Astrocyte (in vitro differentiated cells and primary cell): ENCODE measurements at regions not wholly inside any gene's neighbourhood (a gene's known extent, or its start where the extent isn't known, plus 50 kb on each side); places are given as distances from the start of the nearest gene placed in this dataset.

ENCODE experiments used
- DNase-seq: peaks from one replicate; pipeline ENCODE4 v3.0.0-alpha.2; 2010; ENCODE audit warnings: low read depth
- FAIRE-seq: peaks from 2 replicates; lab custom pipeline; 2011; peaks lifted over from hg19 to GRCh38; lab: Jason Lieb, UNC
- H2AFZ ChIP-seq: 2 replicates; pipeline ENCODE4 v1.6.0; 2012; ENCODE audit warnings: low read depth, low read length, inconsistent platforms
- H3K27ac ChIP-seq: 2 replicates; pipeline ENCODE4 v1.5.1; 2011; ENCODE audit warnings: low read depth, low read length, inconsistent platforms
- H3K27me3 ChIP-seq: 2 replicates; pipeline ENCODE4 v1.6.0; 2011; ENCODE audit warnings: low read length, inconsistent platforms; ENCODE audit not compliant: insufficient read depth
- H3K36me3 ChIP-seq: 2 replicates; pipeline ENCODE4 v1.5.1; 2011; ENCODE audit warnings: low read length, inconsistent platforms; ENCODE audit not compliant: insufficient read depth
- H3K4me1 ChIP-seq: 2 replicates; pipeline ENCODE4 v1.5.1; 2011; ENCODE audit warnings: low read length, inconsistent platforms; ENCODE audit not compliant: insufficient read depth
- H3K4me2 ChIP-seq: 2 replicates; pipeline ENCODE4 v1.6.0; 2012; ENCODE audit warnings: low read length, inconsistent platforms
- H3K4me3 ChIP-seq: 2 replicates; pipeline ENCODE4 v1.5.1; 2011; ENCODE audit warnings: low read depth, mild to moderate bottlenecking, low read length, inconsistent platforms; ENCODE audit not compliant: insufficient read depth
- H3K79me2 ChIP-seq: 2 replicates; pipeline ENCODE4 v1.6.0; 2012; ENCODE audit warnings: mild to moderate bottlenecking, low read length, inconsistent platforms; ENCODE audit not compliant: insufficient read depth
- H3K9ac ChIP-seq: 2 replicates; pipeline ENCODE4 v1.6.0; 2012; ENCODE audit warnings: mild to moderate bottlenecking, low read length, inconsistent platforms
- H3K9me3 ChIP-seq: 2 replicates; pipeline ENCODE4 v1.5.1; 2012; ENCODE audit warnings: low read depth, mild to moderate bottlenecking, low read length, inconsistent platforms; ENCODE audit not compliant: insufficient read depth
- H4K20me1 ChIP-seq: 2 replicates; pipeline ENCODE4 v1.6.0; 2012; ENCODE audit warnings: low read length, inconsistent platforms; ENCODE audit not compliant: insufficient read depth
- H3K27ac Mint-ChIP-seq: one replicate; pipeline ENCODE4 v1.8.0; 2021; ENCODE audit warnings: mild to moderate bottlenecking, mixed read lengths; ENCODE audit not compliant: unreplicated experiment
- H3K27me3 Mint-ChIP-seq: one replicate; pipeline ENCODE4 v1.8.0; 2021; ENCODE audit warnings: low read depth, mixed read lengths; ENCODE audit not compliant: unreplicated experiment
- H3K36me3 Mint-ChIP-seq: one replicate; pipeline ENCODE4 v1.8.0; 2021; ENCODE audit warnings: low read depth, mixed read lengths; ENCODE audit not compliant: unreplicated experiment
- H3K4me1 Mint-ChIP-seq: one replicate; pipeline ENCODE4 v1.8.0; 2021; ENCODE audit warnings: low read depth, mixed read lengths; ENCODE audit not compliant: unreplicated experiment
- H3K4me3 Mint-ChIP-seq: one replicate; pipeline ENCODE4 v1.8.0; 2021; ENCODE audit warnings: mild to moderate bottlenecking, moderate library complexity, mixed read lengths; ENCODE audit not compliant: unreplicated experiment
- H3K9me3 Mint-ChIP-seq: one replicate; pipeline ENCODE4 v1.8.0; 2021; ENCODE audit warnings: mild to moderate bottlenecking, mixed read lengths; ENCODE audit not compliant: unreplicated experiment
- CTCF ChIP-seq: IDR thresholded peaks from 2 replicates; pipeline ENCODE4 v1.5.1; 2011; ENCODE audit warnings: low read depth, mild to moderate bottlenecking, inconsistent platforms, low read length, moderate library complexity; ENCODE audit not compliant: insufficient read depth
- EZH2 ChIP-seq: IDR thresholded peaks from 2 replicates; pipeline ENCODE4 v1.6.1; 2012; ENCODE audit warnings: mild to moderate bottlenecking, low read length, inconsistent platforms; ENCODE audit not compliant: insufficient read depth

- H3K4me2 ChIP-seq = no peak overlapping the region
- no peaks in the 10 kb centered on the region for H3K9me3 ChIP-seq
- Mint-ChIP-seq H3K9me3 (no peaks in the 10 kb centered on the region), H3K4me3 (no peak overlapping the region), H3K36me3 (peaks cover 2% of the 10 kb centered on the region), H3K27me3 (no peaks in the 10 kb centered on the region), H3K27ac (no peak overlapping the region), H3K4me1 (peaks cover 9% of the 10 kb centered on the region)
- TF ChIP-seq EZH2 (no peak), CTCF (no peak)
- no peaks in the 10 kb centered on the region for H3K36me3 ChIP-seq
- no peaks in the 10 kb centered on the region for H3K27me3 ChIP-seq
- H3K27ac ChIP-seq = no peak overlapping the region
- H3K4me3 ChIP-seq = no peak overlapping the region
- no peaks in the 10 kb centered on the region for H4K20me1 ChIP-seq
- H3K9ac ChIP-seq = no peak overlapping the region
- DNase-seq = no peak
- FAIRE-seq = no peak
- no peak overlapping the region for H2AFZ ChIP-seq
- no peaks in the 10 kb centered on the region for H3K4me1 ChIP-seq
- H3K79me2 ChIP-seq = no peaks in the 10 kb centered on the region
Measured at GRCh38 chr4:187470061-187470460, 525.5 kb upstream of the ZFP42 start.

GRCh38 chr4:187474238-187474637, 521.3 kb upstream of the ZFP42 start:
- no peaks in the 10 kb centered on the region for H3K36me3 ChIP-seq
- H3K27ac ChIP-seq = no peak overlapping the region
- H3K4me1 ChIP-seq = peaks cover 13% of the 10 kb centered on the region
- no peaks in the 10 kb centered on the region for H3K9me3 ChIP-seq
- DNase-seq (no peak), FAIRE-seq (no peak)
- no peak overlapping the region for H3K4me2 ChIP-seq
- no peak overlapping the region for H3K4me3 ChIP-seq
- Mint-ChIP-seq H3K27ac (no peak overlapping the region), H3K36me3 (peaks cover 2% of the 10 kb centered on the region), H3K4me1 (peaks cover 43% of the 10 kb centered on the region), H3K27me3 (no peaks in the 10 kb centered on the region), H3K9me3 (no peaks in the 10 kb centered on the region), H3K4me3 (no peak overlapping the region)
- H3K27me3 ChIP-seq = no peaks in the 10 kb centered on the region
- H3K79me2 ChIP-seq = no peaks in the 10 kb centered on the region
- H3K9ac ChIP-seq = no peak overlapping the region
- TF ChIP-seq EZH2 (no peak), CTCF (no peak)
- H4K20me1 ChIP-seq = no peaks in the 10 kb centered on the region
- H2AFZ ChIP-seq = no peak overlapping the region

- Histone ChIP-seq H3K36me3 (no peaks in the 10 kb centered on the region), H3K9ac (no peak overlapping the region), H4K20me1 (no peaks in the 10 kb centered on the region), H3K4me3 (no peak overlapping the region), H3K27ac (no peak overlapping the region), H3K4me1 (peaks cover 30% of the 10 kb centered on the region), H3K79me2 (no peaks in the 10 kb centered on the region), H3K4me2 (no peak overlapping the region), H3K9me3 (no peaks in the 10 kb centered on the region), H2AFZ (no peak overlapping the region), H3K27me3 (no peaks in the 10 kb centered on the region)
- DNase-seq (no peak), FAIRE-seq (no peak)
- H3K4me3 Mint-ChIP-seq = no peak overlapping the region
- H3K27me3 Mint-ChIP-seq = no peaks in the 10 kb centered on the region
- H3K9me3 Mint-ChIP-seq = no peaks in the 10 kb centered on the region
- TF ChIP-seq EZH2 (no peak), CTCF (no peak)
- H3K36me3 Mint-ChIP-seq = peaks cover 2% of the 10 kb centered on the region
- H3K4me1 Mint-ChIP-seq = peaks cover 50% of the 10 kb centered on the region
- H3K27ac Mint-ChIP-seq = no peak overlapping the region
Measured at GRCh38 chr4:187475901-187476300, 519.7 kb upstream of the ZFP42 start.
